ENCODE measurements at regions not wholly inside any gene's neighbourhood (a gene's known extent, or its start where the extent isn't known, plus 50 kb on each side); places are given as distances from the start of the nearest gene placed in this dataset.
"Not testable (repeated sequence)": the region's sequence is repeated elsewhere in the genome, so short reads cannot be mapped to it uniquely, and the experiment has no call there.

DNA sequence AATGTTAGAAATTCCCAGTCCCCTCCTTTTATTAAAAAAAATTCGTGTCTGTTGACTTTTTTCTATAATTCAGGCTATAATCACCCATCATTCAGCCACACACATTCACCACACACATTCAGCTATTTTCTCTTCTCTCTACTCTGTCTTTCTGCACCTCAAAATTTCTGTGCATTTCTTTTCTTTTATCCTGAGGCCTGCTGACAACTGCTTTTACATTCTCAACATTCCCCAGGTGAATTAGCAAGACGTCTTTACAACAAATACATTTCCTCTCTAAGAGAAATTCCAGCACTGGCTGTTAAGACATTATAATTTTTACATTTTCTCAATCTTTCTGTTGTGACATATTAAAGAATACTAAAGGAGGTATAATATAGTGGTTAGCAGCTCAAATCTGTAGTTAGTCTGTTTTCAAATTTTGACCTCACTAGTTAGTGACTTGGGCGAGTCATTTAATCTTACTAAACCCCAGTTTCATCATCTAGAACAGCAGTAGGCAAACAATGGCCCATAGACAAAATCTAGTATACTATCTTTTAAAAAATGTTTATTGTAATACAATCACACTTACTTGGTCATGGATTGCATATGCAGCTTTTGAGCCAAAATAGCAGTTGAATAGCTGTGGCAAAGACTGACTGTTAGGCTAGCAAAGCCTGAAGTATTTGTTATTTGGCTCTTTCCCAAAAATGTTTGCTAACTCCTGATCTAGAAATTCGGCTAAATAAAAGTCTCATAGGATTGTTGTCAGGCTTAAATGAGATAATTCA, 350.7 kb downstream of the NSUN3 start:
- DNase-seq, result peak; percentile 65

DNA sequence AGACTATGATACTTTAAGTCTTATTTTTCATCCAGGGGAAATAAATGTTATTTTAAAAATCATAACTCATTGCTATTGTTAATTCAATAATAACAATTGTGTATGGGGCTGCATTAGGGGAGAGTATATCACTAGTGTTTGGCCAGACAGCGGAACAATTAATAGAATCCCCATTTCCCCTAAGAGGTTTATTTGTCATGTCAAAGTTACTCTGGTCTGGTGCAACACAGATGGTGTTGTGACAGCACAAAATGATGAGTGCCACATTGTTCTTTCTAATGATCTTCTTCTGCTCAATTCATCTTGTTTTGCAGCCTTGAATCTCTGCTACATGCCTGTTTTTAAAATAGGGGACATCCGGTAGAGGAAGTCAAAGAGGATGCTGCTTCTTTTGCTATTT, 351.6 kb downstream of the NSUN3 start:
- DNase-seq, result no peak

DNA sequence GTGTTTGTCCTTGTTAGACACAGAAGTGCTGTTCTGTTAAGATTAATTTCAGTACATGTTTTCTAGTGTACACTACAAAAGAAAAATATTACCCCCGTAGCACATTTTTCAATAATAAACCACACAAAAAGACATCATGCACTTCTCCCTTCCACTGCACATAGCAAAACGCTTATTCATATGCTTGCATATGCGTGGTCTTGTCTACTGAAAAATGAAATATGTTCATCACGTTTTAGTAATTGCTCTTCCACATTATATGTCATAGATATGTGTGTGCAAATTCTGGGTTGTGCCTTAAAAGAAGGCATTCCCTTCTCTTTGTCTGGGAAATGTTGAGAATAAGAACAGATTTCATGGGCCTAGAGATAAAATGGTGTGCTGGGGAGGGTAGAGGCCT, 353.9 kb downstream of the NSUN3 start:
- DNase-seq, result peak; percentile 58

DNA sequence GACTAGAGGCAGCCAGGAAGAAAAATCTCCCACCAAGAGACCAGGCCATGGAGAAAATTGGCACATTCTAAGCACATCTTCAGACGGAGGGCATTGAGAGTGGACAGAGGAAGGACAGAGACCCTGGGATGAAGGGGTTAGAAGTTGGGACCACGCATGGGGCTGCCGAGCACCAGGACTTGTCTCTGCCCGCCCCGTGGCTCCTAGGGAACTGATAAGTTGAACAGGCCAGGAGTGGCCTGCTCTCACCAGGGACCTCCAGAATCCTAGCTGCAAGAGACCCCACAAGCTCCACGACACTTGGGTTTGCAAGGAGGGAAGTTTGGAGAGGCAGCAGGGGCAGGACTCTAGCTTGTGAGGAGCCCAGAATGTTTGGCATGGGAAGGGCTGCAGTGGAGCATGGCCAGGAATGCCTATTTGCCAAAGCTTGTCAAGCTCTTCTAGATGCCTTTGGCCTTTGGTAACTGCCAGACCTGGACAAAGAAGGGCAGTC, 355.1 kb downstream of the NSUN3 start:
- no peak for DNase-seq

DNA sequence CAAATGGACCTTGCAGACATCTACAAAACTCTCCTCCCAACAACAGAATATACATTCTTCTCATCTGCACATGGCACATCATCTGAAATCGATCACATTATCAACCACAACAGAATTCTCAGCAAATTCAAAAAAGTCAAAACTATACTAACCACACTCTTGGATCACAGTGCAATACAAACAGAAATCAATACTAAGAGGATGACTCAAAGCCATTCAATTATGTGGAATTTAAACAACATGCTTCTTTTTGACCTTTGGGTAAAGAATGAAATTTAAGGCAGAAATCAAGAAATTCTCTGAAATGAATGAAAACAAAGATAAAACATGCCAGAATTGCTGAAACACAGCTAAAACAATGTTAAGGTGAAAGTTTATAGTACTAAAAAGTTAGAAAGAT, 358.1 kb downstream of the NSUN3 start:
- peak; percentile 36 for DNase-seq

DNA sequence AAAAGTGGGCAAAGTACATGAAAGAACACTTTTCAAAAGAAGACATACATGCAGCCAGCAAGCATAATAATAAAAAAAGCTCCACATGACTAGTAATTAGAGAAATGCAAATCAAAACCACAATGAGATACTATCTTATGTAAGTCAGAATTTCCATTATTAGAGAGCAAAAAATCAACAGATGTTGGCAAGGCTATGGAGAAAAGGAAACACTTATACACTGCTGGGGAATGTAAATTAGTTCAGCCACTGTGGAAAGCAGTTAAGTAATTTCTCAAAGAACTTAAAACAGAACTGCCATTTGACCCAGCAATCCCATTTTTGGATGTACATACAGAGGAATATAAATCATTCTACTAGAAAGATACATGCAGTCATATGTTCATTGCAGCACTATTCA, 360.7 kb downstream of the NSUN3 start:
- peak; percentile 77 for DNase-seq

DNA sequence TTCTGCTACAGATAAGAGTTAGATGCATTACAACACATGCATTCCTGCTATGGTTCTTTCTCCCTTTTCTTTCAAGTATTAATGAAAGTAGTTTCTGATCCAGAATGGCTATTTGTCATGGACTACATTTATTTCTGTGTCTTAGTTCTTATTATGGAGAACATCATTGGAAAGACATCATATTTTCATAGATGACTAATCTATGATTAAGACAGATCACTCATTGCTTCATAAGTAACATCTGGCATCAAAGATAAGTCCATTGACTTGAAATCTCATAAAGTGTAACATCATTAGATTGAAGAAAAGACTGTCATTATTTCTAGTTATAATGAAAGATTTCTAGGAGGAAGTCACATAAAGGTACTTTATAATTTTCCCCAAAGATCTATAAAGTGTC, 366.7 kb downstream of the NSUN3 start:
- peak; percentile 30 for DNase-seq

DNA sequence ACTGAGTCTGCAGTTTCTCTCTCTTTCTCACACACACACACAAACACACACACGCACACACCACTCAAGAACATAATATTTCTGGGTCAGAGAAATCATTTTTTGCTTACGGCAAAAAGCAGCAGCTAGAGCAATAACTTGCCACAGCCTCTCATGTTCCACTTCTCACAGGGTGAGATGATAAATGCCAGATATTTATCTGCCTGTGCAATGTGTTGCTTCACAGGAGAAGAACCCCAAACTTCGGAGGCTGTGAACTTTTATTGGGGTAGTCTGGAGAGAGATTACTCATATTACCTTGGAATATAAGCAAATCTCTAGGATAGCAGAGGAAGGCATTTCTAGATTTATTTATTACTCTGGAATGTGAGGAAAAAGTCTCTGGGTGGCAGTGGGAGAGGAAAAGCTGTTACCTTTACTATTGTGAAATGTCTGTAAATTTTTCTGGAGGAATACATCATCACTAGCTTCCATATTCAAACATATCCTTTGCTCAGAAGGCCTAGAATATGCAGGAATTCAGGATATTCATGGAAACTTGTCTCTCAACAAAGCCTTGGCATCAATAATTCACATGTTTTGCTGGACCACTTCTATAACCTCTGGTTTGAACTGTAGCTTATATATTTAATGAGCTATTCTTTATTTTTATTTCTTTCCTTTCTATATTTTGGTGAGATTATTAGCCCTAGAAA, 369.2 kb downstream of the NSUN3 start:
- DNase-seq, result no peak

DNA sequence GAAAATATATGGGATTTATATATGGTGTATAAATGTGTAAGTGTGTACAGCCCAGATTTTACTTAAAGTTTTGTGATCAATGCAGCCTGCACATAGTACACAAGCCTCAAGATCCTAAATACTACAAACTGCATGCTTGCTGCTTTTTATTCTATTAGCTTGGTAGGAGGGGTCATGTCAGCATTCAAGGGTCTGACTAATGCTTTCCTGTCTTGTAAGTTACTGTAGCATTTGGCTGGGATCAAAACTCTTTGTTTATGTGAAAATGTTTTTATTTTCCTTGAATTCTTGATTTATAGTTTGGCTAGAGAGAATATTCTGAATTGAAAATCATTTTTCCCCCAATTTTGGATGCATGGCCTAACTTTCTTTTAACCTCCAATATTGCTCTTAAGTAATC, 370.9 kb downstream of the NSUN3 start:
- peak; percentile 16 for DNase-seq

DNA sequence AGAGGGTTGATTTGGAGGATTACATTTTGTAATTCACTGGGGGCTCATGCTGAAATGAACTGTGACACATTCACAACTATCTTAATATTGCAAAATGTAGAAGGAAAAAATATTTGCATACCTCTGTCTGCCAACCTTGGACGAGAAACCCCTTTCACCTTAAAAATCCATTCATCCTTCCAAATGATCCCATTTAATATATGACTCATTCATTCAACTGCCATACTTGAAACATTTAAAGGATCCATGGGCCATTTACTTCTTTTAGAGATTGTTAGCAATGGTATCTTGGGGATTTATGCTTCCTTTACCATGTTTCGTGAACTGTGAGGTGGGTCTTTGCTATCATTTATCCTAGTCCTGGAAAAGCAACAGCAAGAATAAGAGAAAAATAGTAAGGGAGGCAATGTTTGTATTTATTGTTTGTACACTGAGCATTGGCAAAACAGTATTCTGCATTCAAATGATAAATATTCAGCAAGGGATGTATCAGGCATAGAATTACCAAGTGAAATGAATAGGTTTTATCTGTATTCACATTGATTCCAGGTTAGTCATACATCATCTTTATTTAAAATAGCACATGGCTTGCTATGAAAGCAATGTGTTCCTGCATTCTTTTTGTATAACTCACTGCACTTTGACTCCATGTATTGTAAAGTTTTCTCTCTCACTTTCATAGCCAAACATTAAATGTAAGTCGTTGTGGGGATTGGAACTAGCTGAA, 378.1 kb downstream of the NSUN3 start:
- DNase-seq, result peak; percentile 91

DNA sequence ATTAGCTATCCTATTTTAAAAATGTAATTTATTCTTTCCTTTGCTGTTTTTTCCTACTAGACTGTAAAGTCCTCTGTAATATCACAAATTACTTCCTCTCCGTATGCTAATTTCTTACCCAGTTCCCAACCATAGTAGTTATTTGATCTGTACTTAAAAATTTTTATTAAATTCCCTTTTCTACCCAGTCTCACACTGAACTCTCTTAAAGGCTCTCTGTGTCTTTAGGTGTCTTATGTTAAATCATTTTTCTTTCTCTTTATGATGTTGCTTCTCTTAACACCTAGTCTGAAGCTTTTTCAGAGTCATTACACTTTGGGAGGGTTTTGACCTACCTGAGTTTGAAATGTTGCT, 378.6 kb downstream of the NSUN3 start:
- no peak for DNase-seq

DNA sequence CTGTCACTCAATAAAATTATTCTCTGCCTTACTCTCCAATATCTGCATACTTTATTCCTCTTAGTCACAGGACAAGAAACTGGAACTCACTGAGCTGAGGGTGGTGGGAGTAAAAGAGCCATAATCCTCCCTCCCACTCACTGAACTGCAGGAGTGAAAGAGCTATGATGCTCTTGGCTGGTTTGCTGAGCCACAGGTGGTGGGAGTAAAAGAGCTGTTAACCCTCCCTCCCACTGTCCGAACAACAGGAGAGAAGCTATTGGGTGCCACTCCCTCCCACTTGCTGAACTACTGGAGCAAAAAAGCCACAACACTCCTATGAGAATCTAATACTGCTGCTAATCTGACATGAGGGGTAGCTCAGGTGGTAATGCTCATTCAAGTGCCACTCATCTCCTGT, 391.0 kb downstream of the NSUN3 start:
- DNase-seq, result no peak

DNA sequence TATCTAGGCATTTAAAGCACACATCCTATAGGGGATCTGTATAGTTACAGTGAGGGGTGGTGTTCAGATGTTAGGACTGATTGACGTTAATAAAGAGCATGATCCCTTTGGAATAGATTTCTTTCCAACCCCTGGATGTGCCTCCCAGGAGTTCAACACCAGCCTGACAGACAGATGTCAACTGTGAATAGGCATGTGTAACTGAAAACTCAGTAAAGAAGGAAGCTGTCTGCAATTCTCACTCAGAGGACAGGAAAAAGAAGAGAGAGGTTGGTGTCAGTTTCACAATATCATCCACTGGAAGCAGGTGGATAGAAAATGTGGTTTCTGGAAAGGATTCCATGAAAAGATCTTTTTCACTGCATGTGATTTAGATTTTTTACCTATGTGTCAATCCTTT, 396.3 kb downstream of the NSUN3 start:
- no peak for DNase-seq

DNA sequence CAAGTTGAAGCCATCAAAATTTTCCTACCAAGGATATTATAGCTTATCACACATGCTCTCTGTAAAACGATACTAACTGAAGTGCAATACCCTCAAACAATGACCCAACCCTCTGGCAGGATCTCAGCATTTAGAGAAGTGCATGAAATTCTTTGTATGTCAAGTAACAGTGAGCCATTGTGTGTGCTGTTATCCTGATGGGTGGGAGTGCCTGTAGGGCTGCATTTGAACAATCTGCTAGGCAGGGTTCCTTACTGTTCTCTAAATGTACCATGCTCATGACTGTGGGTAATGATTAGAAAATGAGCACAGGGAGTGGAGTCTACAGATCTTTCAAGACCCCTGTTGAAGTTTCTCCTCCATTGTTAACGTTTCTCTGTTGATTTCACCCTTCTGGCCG, 398.1 kb downstream of the NSUN3 start:
- DNase-seq, result no peak

DNA sequence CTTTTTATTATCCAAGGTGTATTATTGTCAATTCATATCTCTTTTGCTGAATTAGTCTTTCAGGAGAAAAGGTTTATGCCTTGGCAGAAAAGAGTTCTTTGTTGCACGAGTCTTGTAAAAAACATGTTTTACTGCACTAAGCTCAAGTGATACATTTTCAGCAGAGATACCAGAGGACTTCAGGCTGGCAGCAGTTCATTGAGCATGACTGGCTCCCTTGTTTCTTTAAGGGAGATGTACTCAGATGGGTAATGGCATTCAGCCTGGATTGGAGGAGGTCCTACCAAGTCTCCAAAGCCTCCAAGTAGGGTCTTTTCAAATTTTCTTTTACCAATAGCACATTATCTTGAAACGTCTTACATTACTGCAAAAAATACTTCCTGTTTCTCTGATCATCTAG, 400.1 kb downstream of the NSUN3 start:
- no peak for DNase-seq

DNA sequence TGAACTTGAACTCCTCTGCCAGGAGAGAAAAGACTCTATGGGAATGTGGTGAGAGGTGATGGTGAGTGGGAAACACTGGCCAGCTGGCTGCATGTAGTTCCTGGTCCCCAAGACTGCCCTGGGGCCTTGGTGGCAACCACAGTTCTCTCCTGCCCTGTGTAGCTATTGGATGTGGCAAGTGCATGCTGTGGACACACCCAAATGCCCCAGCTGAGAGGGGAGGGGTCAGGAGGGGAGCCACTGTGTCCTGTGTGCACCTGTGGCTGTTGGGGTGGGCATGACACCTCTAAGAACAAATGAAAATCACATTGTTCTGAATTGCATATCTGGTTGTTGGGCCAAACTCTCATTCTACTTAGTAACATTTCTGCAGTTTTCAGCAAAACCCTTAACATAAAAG, 409.6 kb downstream of the NSUN3 start:
- DNase-seq, result no peak

DNA sequence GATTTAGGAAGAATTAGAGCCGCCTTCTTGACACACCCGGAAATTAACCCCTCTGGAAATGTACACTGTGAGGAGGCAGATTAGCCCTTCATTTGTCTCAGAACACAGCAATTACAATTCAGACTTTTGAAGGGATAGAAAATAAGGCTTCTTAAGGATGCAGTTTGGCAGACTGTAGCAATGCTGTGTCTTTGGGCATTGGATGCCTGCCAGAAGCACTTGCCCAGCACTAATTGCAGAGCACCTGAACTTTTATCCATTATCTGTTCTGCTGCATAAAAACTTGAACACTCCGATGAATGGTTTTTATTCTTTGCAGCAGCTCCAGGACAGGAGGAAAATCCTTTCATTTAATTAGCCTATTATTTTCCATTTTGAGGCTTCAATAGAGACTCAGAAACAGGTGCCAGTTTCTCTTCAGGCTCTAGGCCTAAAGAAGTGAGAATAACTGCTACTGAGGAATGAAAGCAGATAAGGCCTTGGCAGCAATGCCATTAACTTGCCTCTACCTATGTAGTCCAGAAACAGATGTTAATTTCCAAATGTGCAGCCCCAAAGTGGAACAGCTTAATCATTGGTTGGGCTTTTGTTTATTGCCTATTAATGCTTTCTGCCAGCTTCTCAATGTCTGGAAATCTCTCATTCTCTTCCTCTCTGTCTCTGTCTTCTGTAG, 418.5 kb downstream of the NSUN3 start:
- no peak for DNase-seq

DNA sequence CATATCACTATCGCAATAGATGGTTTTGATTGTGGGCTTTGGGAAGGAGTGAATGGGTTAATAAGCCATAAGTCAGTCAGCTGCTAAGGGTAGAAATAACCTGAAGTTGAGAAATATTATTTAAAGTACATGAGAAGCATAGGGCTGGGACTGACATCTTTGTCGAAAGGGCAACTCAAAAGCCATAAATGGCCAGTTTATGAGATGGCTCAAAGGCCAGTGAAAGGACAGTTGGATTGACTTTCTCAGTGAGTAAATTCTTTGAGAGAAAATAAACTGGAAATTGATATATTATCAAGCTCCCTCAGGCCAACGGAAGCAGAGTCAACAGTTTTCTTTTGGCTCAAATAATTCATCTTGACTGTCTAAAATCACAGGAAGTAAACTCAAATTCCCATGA, 419.8 kb downstream of the NSUN3 start:
- no peak for DNase-seq

DNA sequence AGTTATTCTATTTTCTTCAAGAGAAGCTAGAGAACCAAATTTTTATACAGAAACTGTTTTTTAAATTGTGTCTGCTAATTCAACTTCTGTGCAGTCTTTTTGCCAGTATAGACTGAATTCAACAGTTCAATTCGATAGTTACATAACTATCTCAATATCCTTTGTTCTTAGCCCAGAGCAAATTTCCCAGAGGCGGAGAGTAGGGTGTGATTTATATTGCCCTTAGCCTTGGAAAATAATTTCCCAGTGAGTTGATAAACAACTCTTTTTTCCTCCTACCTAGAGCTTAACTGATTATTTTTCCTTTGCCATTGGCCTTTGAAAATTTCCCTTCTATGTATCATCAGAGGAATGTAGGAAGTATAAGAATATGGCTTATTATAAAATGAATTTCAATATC, 420.5 kb downstream of the NSUN3 start:
- DNase-seq, result no peak

DNA sequence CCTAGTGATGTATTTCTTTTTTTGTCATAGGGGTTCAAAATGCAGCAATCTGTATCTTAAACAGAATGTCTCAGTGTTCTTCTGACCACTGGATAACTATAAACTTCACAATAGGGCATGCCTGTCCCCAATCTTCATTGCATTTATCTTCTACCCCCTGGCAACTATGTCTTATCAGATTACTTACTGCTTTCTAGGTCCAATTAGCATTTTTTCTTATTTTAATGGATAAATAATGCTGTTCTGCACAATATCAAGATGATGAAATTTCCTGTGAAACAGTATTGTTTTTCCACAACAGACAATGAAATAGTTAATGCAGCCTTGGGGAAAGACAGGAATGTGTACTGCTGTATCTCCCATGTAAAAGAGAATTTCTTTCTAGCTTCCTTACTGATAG, 432.1 kb downstream of the NSUN3 start:
- no peak for DNase-seq

DNA sequence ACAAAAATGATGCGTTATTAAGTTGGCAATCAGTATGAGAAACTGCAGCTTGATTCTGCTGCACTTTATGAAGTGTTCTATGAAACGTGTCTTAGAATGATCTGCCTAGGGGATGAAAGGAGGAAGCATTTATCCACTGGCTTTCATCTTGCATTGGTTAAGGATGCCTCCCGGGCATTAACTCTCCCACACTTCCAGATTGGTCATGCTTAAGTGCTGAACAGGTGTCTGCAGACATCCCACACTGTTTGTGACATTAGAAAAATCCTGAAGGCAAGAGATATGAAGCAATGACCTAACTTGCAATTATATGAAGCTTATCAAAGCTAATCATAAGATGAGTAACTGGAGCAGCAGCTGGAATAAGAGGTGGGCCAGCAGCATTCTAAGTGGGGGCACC, 437.3 kb downstream of the NSUN3 start:
- DNase-seq, result no peak

DNA sequence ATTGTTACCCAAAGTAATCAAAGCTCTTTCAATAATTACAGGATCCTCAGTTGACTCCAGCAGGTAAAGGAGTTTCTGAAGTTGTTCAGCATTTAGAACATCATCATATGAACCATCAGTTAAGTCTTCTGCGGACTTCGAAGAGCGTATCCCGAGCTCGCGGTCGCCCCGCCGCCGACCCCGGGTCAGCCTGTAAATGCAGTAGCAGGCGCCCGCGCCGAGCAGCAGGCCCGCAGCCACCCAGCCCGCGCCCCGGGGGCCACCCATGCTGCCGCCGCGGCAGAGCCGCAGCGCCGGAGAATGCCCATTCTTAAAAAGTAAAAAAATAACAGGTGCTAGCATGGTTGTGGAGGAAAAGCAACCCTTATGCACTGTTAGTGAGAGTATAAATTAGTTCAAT, 444.5 kb downstream of the NSUN3 start:
- DNase-seq, result not testable (repeated sequence)

DNA sequence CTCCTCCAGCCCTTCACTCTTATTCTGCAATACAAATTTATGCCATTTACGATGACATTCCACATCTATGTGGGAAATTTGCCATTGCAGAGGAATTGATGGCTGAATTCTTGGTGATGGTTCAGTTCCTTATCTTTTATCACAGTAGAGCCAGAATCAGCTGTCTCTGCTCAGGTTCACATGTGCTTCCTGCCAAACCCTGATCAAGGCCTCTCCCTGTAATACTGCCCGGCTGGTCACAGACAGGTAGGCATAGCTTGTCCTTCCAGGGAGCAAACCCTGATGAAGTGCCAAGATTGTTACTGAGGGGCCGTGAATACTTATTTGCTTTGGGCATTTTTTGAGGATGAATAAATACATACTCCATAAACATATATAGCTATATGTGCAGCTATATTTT, 450.0 kb downstream of the NSUN3 start:
- no peak for DNase-seq

All from fibroblast of skin of back (primary cell).